Astrocyte (in vitro differentiated cells and primary cell): ENCODE measurements at regions not wholly inside any gene's neighbourhood (a gene's known extent, or its start where the extent isn't known, plus 50 kb on each side); places are given as distances from the start of the nearest gene placed in this dataset.

Experiments
- DNase-seq: peaks from one replicate; pipeline ENCODE4 v3.0.0-alpha.2; 2010; ENCODE audit warnings: low read depth
- FAIRE-seq: peaks from 2 replicates; lab custom pipeline; 2011; peaks lifted over from hg19 to GRCh38; lab: Jason Lieb, UNC
- H2AFZ ChIP-seq: 2 replicates; pipeline ENCODE4 v1.6.0; 2012; ENCODE audit warnings: low read depth, low read length, inconsistent platforms
- H3K27ac ChIP-seq: 2 replicates; pipeline ENCODE4 v1.5.1; 2011; ENCODE audit warnings: low read depth, low read length, inconsistent platforms
- H3K27me3 ChIP-seq: 2 replicates; pipeline ENCODE4 v1.6.0; 2011; ENCODE audit warnings: low read length, inconsistent platforms; ENCODE audit not compliant: insufficient read depth
- H3K36me3 ChIP-seq: 2 replicates; pipeline ENCODE4 v1.5.1; 2011; ENCODE audit warnings: low read length, inconsistent platforms; ENCODE audit not compliant: insufficient read depth
- H3K4me1 ChIP-seq: 2 replicates; pipeline ENCODE4 v1.5.1; 2011; ENCODE audit warnings: low read length, inconsistent platforms; ENCODE audit not compliant: insufficient read depth
- H3K4me2 ChIP-seq: 2 replicates; pipeline ENCODE4 v1.6.0; 2012; ENCODE audit warnings: low read length, inconsistent platforms
- H3K4me3 ChIP-seq: 2 replicates; pipeline ENCODE4 v1.5.1; 2011; ENCODE audit warnings: low read depth, mild to moderate bottlenecking, low read length, inconsistent platforms; ENCODE audit not compliant: insufficient read depth
- H3K79me2 ChIP-seq: 2 replicates; pipeline ENCODE4 v1.6.0; 2012; ENCODE audit warnings: mild to moderate bottlenecking, low read length, inconsistent platforms; ENCODE audit not compliant: insufficient read depth
- H3K9ac ChIP-seq: 2 replicates; pipeline ENCODE4 v1.6.0; 2012; ENCODE audit warnings: mild to moderate bottlenecking, low read length, inconsistent platforms
- H3K9me3 ChIP-seq: 2 replicates; pipeline ENCODE4 v1.5.1; 2012; ENCODE audit warnings: low read depth, mild to moderate bottlenecking, low read length, inconsistent platforms; ENCODE audit not compliant: insufficient read depth
- H4K20me1 ChIP-seq: 2 replicates; pipeline ENCODE4 v1.6.0; 2012; ENCODE audit warnings: low read length, inconsistent platforms; ENCODE audit not compliant: insufficient read depth
- H3K27ac Mint-ChIP-seq: one replicate; pipeline ENCODE4 v1.8.0; 2021; ENCODE audit warnings: mild to moderate bottlenecking, mixed read lengths; ENCODE audit not compliant: unreplicated experiment
- H3K27me3 Mint-ChIP-seq: one replicate; pipeline ENCODE4 v1.8.0; 2021; ENCODE audit warnings: low read depth, mixed read lengths; ENCODE audit not compliant: unreplicated experiment
- H3K36me3 Mint-ChIP-seq: one replicate; pipeline ENCODE4 v1.8.0; 2021; ENCODE audit warnings: low read depth, mixed read lengths; ENCODE audit not compliant: unreplicated experiment
- H3K4me1 Mint-ChIP-seq: one replicate; pipeline ENCODE4 v1.8.0; 2021; ENCODE audit warnings: low read depth, mixed read lengths; ENCODE audit not compliant: unreplicated experiment
- H3K4me3 Mint-ChIP-seq: one replicate; pipeline ENCODE4 v1.8.0; 2021; ENCODE audit warnings: mild to moderate bottlenecking, moderate library complexity, mixed read lengths; ENCODE audit not compliant: unreplicated experiment
- H3K9me3 Mint-ChIP-seq: one replicate; pipeline ENCODE4 v1.8.0; 2021; ENCODE audit warnings: mild to moderate bottlenecking, mixed read lengths; ENCODE audit not compliant: unreplicated experiment
- EZH2 ChIP-seq: IDR thresholded peaks from 2 replicates; pipeline ENCODE4 v1.6.1; 2012; ENCODE audit warnings: mild to moderate bottlenecking, low read length, inconsistent platforms; ENCODE audit not compliant: insufficient read depth
- TF ChIP-seq, protein P1 (sequence below): IDR thresholded peaks from 2 replicates; pipeline ENCODE4 v1.5.1; 2011; ENCODE audit warnings: low read depth, mild to moderate bottlenecking, inconsistent platforms, low read length, moderate library complexity; ENCODE audit not compliant: insufficient read depth

DNA sequence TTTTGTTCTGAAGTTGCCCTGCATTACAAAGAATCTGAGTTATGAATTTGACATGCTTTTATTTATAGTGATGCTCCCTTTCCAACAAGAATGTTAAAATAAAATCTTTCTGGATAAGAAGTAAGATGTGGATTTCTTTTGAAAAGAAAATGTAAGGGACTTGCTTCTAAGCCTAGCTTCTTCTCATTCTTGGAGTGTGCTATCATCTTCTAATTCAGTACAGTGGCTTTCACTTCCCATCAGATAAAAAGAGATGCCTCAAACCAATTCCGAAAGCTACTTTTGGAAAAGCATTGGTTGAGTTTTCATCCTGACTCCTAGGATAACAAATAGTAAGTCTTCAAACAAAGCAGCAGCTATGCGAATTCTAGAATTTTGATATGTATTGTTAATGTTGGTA lies 197.0 kb upstream of the ZPLD1 start:
- Histone ChIP-seq H3K27me3 (no peaks in the 10 kb centered on the region), H3K4me3 (no peak overlapping the region), H3K9ac (no peak overlapping the region), H3K4me2 (no peak overlapping the region), H3K36me3 (no peaks in the 10 kb centered on the region), H4K20me1 (no peaks in the 10 kb centered on the region), H3K4me1 (no peaks in the 10 kb centered on the region), H3K9me3 (no peaks in the 10 kb centered on the region), H2AFZ (no peak overlapping the region), H3K27ac (no peak overlapping the region), H3K79me2 (no peaks in the 10 kb centered on the region)
- no peak overlapping the region for H3K4me3 Mint-ChIP-seq
- H3K27me3 Mint-ChIP-seq, result no peaks in the 10 kb centered on the region
- H3K36me3 Mint-ChIP-seq, result no peaks in the 10 kb centered on the region
- H3K27ac Mint-ChIP-seq, result no peak overlapping the region
- peaks cover 2% of the 10 kb centered on the region for H3K9me3 Mint-ChIP-seq
- TF ChIP-seq, protein P1, sequence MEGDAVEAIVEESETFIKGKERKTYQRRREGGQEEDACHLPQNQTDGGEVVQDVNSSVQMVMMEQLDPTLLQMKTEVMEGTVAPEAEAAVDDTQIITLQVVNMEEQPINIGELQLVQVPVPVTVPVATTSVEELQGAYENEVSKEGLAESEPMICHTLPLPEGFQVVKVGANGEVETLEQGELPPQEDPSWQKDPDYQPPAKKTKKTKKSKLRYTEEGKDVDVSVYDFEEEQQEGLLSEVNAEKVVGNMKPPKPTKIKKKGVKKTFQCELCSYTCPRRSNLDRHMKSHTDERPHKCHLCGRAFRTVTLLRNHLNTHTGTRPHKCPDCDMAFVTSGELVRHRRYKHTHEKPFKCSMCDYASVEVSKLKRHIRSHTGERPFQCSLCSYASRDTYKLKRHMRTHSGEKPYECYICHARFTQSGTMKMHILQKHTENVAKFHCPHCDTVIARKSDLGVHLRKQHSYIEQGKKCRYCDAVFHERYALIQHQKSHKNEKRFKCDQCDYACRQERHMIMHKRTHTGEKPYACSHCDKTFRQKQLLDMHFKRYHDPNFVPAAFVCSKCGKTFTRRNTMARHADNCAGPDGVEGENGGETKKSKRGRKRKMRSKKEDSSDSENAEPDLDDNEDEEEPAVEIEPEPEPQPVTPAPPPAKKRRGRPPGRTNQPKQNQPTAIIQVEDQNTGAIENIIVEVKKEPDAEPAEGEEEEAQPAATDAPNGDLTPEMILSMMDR, result no peak
- no peak for FAIRE-seq
- peak; percentile 2 for DNase-seq
- peaks cover 3% of the 10 kb centered on the region for H3K4me1 Mint-ChIP-seq

DNA sequence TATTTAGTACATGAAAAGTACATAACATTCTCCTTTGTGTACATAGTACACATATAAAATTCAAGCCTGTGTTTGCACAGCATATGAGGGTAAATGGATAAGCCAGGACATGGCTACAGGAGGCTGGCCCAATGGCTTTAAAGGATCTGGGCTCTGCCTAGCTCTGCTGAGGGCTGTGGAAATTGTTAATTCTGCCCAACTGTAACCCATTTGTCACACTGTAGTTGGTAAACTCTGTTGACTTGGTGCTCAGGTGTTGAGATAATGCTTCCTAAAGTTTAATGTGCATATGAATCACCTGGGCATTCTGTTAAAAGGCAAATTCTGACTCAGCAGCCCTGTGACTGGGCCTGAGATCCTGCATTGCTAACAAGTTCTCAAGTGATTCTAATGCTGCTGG lies 196.5 kb upstream of the ZPLD1 start:
- H3K4me2 ChIP-seq, result no peak overlapping the region
- H3K27ac ChIP-seq, result no peak overlapping the region
- DNase-seq, result no peak
- no peaks in the 10 kb centered on the region for H3K9me3 ChIP-seq
- H3K36me3 ChIP-seq, result no peaks in the 10 kb centered on the region
- TF ChIP-seq EZH2, result no peak
- TF ChIP-seq, protein P1, result no peak
- Mint-ChIP-seq H3K9me3 (peaks cover 2% of the 10 kb centered on the region), H3K4me1 (peaks cover 3% of the 10 kb centered on the region), H3K27me3 (no peaks in the 10 kb centered on the region), H3K4me3 (no peak overlapping the region), H3K27ac (no peak overlapping the region), H3K36me3 (no peaks in the 10 kb centered on the region)
- no peaks in the 10 kb centered on the region for H4K20me1 ChIP-seq
- FAIRE-seq, result no peak
- no peaks in the 10 kb centered on the region for H3K4me1 ChIP-seq
- no peak overlapping the region for H2AFZ ChIP-seq
- H3K9ac ChIP-seq, result no peak overlapping the region
- no peaks in the 10 kb centered on the region for H3K79me2 ChIP-seq
- H3K4me3 ChIP-seq, result no peak overlapping the region
- no peaks in the 10 kb centered on the region for H3K27me3 ChIP-seq

DNA sequence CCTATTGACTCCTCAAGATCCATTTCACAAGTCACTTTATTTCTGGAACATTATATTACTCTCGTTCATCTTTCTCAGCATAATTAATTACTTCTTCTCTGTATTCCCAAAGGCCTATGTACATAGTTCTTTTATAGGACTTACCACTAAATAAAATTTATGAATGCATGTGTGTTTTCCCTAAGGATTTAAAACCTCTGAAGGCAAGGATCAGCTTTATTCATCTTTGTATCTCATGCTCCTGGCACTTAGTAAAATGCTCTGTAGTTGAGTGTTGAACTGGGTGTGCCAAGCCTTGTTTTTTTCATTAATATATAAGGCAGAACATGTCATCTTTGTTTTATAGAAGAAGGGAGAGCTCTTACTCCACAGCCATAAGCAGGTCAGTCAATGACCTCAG lies 194.1 kb upstream of the ZPLD1 start:
- Histone ChIP-seq H2AFZ (no peak overlapping the region), H3K9me3 (no peaks in the 10 kb centered on the region), H3K4me3 (no peak overlapping the region), H3K36me3 (no peaks in the 10 kb centered on the region), H3K4me1 (no peaks in the 10 kb centered on the region), H3K27ac (no peak overlapping the region), H4K20me1 (no peaks in the 10 kb centered on the region), H3K27me3 (no peaks in the 10 kb centered on the region), H3K9ac (no peak overlapping the region), H3K79me2 (no peaks in the 10 kb centered on the region), H3K4me2 (no peak overlapping the region)
- H3K4me1 Mint-ChIP-seq, result peaks cover 3% of the 10 kb centered on the region
- TF ChIP-seq, protein P1, result no peak
- no peak for TF ChIP-seq EZH2
- FAIRE-seq (no peak), DNase-seq (no peak)
- H3K36me3 Mint-ChIP-seq, result no peaks in the 10 kb centered on the region
- H3K9me3 Mint-ChIP-seq, result peaks cover 2% of the 10 kb centered on the region
- no peak overlapping the region for H3K4me3 Mint-ChIP-seq
- H3K27me3 Mint-ChIP-seq, result no peaks in the 10 kb centered on the region
- H3K27ac Mint-ChIP-seq, result no peak overlapping the region
